ENCODE measurements at regions not wholly inside any gene's neighbourhood (a gene's known extent, or its start where the extent isn't known, plus 50 kb on each side); places are given as distances from the start of the nearest gene placed in this dataset.

DNA sequence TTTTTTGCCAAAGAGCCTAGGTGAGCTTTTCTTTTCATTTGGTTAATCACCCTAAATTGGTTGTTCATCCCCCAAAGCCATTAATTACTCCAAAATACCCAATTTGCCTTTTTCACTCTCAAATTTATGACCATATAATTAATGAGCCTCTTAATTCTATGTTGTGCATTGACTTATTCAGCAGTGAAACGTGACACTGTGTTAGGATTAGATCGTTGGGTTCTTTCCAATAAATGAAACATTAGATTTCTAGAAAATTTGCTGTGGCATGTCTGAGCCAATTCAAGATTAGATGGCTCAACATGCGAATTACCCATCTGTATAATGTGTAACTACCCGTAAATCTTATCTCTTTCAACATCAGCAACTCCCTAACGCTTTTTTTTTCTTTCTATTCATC is 273.4 kb downstream of the BMP4 start:
- Histone ChIP-seq H3K27ac (no peak overlapping the region), H3K4me1 (peaks cover 0 to 5% (median 0%) of the 10 kb centered on the region in 4 donors), H3K9me3 (no peaks in the 10 kb centered on the region), H3K36me3 (no peaks in the 10 kb centered on the region), H3K4me3 (no peak overlapping the region), H3K27me3 (no peaks in the 10 kb centered on the region)
- DNase-seq (ENCODE audit: low spot score in 2 of 2) = no peak
- WGBS, 2 donors = 70 to 72% methylated on average over 5 of the region's 5 CpGs
- TF ChIP-seq, protein P1, sequence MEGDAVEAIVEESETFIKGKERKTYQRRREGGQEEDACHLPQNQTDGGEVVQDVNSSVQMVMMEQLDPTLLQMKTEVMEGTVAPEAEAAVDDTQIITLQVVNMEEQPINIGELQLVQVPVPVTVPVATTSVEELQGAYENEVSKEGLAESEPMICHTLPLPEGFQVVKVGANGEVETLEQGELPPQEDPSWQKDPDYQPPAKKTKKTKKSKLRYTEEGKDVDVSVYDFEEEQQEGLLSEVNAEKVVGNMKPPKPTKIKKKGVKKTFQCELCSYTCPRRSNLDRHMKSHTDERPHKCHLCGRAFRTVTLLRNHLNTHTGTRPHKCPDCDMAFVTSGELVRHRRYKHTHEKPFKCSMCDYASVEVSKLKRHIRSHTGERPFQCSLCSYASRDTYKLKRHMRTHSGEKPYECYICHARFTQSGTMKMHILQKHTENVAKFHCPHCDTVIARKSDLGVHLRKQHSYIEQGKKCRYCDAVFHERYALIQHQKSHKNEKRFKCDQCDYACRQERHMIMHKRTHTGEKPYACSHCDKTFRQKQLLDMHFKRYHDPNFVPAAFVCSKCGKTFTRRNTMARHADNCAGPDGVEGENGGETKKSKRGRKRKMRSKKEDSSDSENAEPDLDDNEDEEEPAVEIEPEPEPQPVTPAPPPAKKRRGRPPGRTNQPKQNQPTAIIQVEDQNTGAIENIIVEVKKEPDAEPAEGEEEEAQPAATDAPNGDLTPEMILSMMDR (IDR thresholded peaks at IDR 0.05) = no peak
- TF ChIP-seq POLR2A (IDR thresholded peaks at IDR 0.05) = no peak
- no peak for TF ChIP-seq EP300 (IDR thresholded peaks at IDR 0.05)

DNA sequence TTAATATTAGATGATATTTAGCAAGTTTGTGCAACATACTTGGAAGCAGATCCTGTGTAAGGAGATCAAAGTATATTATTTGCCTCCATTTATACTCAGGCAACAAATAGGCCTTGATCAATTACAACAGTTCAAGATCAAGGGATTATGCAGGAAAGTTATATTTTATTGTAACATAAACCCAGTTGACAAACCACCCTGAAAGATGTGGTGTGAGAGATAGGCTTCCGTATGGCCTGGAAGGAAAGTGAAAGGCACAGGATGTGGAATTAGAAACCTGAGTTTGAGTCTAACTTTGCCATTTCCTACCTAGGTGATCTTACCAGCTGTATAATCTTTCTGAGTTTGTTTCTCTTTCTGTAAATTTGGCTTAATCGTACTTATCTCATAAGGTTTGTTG is 284.1 kb downstream of the BMP4 start:
- Histone ChIP-seq H3K4me3 (no peak overlapping the region), H3K4me1 (no peaks in the 10 kb centered on the region), H3K36me3 (no peaks in the 10 kb centered on the region), H3K9me3 (peaks cover 0 to 20% (median 1%) of the 10 kb centered on the region in 4 donors), H3K27me3 (no peaks in the 10 kb centered on the region), H3K27ac (no peak overlapping the region)
- no peak for DNase-seq (ENCODE audit: low spot score in 2 of 2)
- WGBS, 2 donors = 84 to 94% methylated on average over 2 of the region's 2 CpGs
- TF ChIP-seq, protein P1 (IDR thresholded peaks at IDR 0.05) = no peak
- TF ChIP-seq POLR2A (IDR thresholded peaks at IDR 0.05) (no peak), EP300 (IDR thresholded peaks at IDR 0.05) (no peak)

DNA sequence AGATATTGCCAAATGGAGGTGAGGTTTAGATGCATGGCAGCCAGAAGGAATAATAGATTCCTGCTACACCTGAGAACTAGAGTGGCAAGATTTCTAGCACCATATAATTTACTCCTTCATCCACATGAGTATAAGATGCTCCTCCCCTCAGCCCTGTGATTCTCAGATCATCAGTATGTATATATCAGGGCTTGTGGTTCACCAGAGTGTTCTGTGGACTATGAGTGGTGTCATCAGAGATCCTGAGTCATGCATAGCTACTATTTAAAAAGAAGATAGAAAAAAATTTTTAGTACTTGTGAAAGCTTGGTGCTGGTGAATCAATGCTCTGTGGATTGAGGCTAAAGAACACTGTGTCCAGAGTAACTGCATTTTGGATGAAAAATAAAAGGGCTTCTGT is 285.9 kb downstream of the BMP4 start:
- H3K9me3 ChIP-seq = peaks cover 0 to 8% (median 1%) of the 10 kb centered on the region in 4 donors

DNA sequence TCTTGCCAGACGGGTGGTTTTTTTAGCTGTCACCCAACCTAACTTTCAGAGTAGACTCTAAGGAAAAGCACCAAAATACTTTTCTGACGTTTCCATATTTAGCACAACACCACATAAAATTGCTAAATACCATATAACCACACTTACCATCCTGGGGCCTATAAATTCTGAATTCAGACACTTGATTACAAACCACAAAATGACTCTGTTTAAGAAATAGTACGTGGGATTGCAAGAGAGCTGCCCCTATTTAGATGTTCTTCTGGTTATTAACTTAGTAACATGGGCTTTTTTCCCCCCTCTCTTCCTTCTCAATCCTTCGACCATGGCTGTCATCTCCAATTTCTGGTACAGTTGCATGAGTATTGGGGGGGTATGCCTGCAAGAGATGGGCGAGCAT is 287.7 kb downstream of the BMP4 start:
- no peaks in the 10 kb centered on the region for H3K27me3 ChIP-seq
- peaks cover 0 to 3% (median 0%) of the 10 kb centered on the region in 4 donors for H3K9me3 ChIP-seq
- no peaks in the 10 kb centered on the region for H3K4me1 ChIP-seq
- DNase-seq (ENCODE audit: low spot score in 2 of 2) = no peak
- TF ChIP-seq POLR2A (IDR thresholded peaks at IDR 0.05) (no peak), EP300 (IDR thresholded peaks at IDR 0.05) (no peak)
- TF ChIP-seq, protein P1 (IDR thresholded peaks at IDR 0.05) = no peak
- WGBS, 2 donors = 64 to 67% methylated on average over 5 of the region's 5 CpGs
- H3K27ac ChIP-seq = no peak overlapping the region
- H3K4me3 ChIP-seq = no peak overlapping the region
- no peaks in the 10 kb centered on the region for H3K36me3 ChIP-seq

More for the DNA sequence above, 285.9 kb downstream of the BMP4 start:
- no peak for DNase-seq (ENCODE audit: low spot score in 2 of 2)
- H3K27me3 ChIP-seq = no peaks in the 10 kb centered on the region
- no peaks in the 10 kb centered on the region for H3K36me3 ChIP-seq
- TF ChIP-seq POLR2A (IDR thresholded peaks at IDR 0.05) (no peak), EP300 (IDR thresholded peaks at IDR 0.05) (no peak)
- TF ChIP-seq, protein P1 (IDR thresholded peaks at IDR 0.05) = no peak
- no peaks in the 10 kb centered on the region for H3K4me1 ChIP-seq
- no peak overlapping the region for H3K4me3 ChIP-seq
- no peak overlapping the region for H3K27ac ChIP-seq

DNA sequence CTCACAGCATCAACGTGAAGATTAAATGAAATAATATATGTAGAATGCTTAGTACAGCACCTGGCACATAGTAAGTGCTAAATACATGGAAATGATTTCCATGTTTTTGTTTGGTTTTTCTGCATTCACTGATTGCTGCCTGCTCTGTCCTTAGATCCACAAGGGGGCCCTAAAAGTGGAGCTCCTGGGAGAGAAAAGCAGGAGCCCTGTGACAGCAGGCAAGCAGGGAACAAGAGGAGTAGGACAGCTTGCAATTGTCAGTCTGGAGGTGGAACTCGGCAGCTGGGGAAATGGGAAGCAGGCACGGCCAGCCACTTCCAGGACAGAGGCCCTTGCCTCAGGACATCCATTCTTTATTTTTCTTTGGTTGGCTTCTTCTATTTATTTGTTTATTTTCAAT is 292.9 kb downstream of the BMP4 start:
- Histone ChIP-seq H3K27ac (no peak overlapping the region), H3K36me3 (no peaks in the 10 kb centered on the region), H3K4me1 (no peaks in the 10 kb centered on the region), H3K4me3 (no peak overlapping the region), H3K9me3 (peaks cover 0 to 7% (median 2%) of the 10 kb centered on the region in 4 donors), H3K27me3 (no peaks in the 10 kb centered on the region)
- TF ChIP-seq EP300 (IDR thresholded peaks at IDR 0.05) = no peak
- TF ChIP-seq, protein P1 (IDR thresholded peaks at IDR 0.05) = no peak
- no peak for DNase-seq (ENCODE audit: low spot score in 2 of 2)
- 36 to 68% methylated on average over 3 of the region's 3 CpGs for WGBS, 2 donors
